GM13976 (cell line): ENCODE measurements at regions not wholly inside any gene's neighbourhood (a gene's known extent, or its start where the extent isn't known, plus 50 kb on each side); places are given as distances from the start of the nearest gene placed in this dataset.

Experiments
- DNase-seq: peaks from one replicate; pipeline ENCODE4 v3.0.0; 2012; ENCODE audit warnings: low spot score
- CTCF ChIP-seq: IDR thresholded peaks from 2 replicates; pipeline ENCODE4 v1.5.1; 2012; ENCODE audit warnings: borderline replicate concordance, mild to moderate bottlenecking; ENCODE audit not compliant: insufficient read depth; ENCODE audit errors: extremely low read depth, missing control alignments, control extremely low read depth
- in situ Hi-C: fragments of 300-500 bp; cut with MboI; formaldehyde crosslinking; loops from one replicate; pipeline ENCODE4 v1.12.0; 2022; ENCODE audit warnings: low sequenced_read_pairs, mixed read lengths, inconsistent platforms; ENCODE audit not compliant: unreplicated experiment

DNA sequence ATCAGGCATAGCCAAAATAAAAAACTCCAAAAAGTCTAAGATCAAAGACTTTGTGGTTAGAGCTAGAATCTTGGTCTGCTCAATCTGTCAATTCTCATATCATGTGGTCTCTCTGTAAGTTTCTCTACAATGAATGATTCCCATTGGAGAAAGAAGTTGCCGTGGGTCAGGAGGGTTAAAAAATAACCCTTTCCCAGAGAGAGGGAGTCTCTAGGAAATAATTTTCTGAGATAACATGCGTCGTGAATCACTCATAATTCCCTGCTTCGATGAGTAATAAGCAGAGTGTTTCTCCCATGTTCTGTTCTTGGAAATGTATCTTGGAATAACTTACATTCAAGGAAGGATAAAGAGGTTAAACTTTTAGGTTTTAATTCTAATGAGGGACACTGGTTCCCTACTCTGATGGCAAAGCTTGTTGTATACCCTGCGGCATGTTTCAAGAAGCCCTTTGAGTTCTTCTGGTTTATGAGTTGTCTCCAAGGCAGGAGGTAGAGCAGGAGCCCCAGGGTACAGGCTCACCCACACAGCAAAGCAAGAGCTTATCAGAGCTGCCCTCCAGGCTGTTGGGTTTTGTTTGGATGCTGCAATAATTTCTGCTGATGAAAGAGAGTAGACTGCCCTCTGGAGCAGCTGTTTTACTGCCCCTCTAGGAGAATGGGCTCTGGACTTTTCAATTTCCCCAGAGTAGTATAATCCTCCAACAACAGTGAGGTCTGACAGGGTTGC, 599.1 kb downstream of the QKI start:
- no peak for DNase-seq
- in situ Hi-C loops = no loop called here
- TF ChIP-seq CTCF = no peak

GRCh38 chr6:164011321-164011720, 596.8 kb downstream of the QKI start:
- TF ChIP-seq CTCF = no peak
- DNase-seq = no peak
- in situ Hi-C loops = no loop called here

- TF ChIP-seq CTCF = no peak
- in situ Hi-C loops = no loop called here
- DNase-seq = no peak
Measured at GRCh38 chr6:164010441-164011103, 596.1 kb downstream of the QKI start.

- in situ Hi-C loops = no loop called here
Measured at GRCh38 chr6:164008902-164009301, 594.4 kb downstream of the QKI start.

GRCh38 chr6:164007881-164008280, 593.4 kb downstream of the QKI start:
- no peak for TF ChIP-seq CTCF
- no peak for DNase-seq
- in situ Hi-C loops = no loop called here

More at GRCh38 chr6:164008902-164009301, 594.4 kb downstream of the QKI start:
- no peak for TF ChIP-seq CTCF
- DNase-seq = no peak

- no peak for DNase-seq
- TF ChIP-seq CTCF = no peak
- in situ Hi-C loops = no loop called here
Measured at GRCh38 chr6:164006459-164006858, 591.9 kb downstream of the QKI start.
